Medulla oblongata (tissue), 1 donor: ENCODE measurements at regions not wholly inside any gene's neighbourhood (a gene's known extent, or its start where the extent isn't known, plus 50 kb on each side); places are given as distances from the start of the nearest gene placed in this dataset.

Experiments
- DNase-seq: peaks from one replicate; pipeline ENCODE4 v3.0.0-alpha.2; 2015; ENCODE audit errors: extremely low spot score

DNA sequence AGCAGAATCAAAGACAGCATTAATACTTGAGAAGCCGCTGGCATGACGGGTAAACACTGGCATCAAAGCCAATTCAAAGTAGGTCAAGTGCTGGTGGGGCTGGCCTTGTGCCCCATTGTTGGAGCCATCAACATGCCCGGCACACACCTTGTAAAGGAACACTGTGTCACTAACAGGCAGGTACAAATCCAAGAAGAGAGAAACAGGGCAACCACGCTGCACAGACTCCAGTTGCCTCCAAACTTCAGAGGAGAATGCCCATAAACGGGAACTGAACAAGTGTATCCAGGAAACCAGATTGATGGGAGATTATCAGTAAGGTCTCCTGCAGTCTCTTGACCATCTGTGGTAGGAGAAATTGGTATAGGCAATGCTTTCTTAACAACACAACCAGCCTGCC, 127.0 kb upstream of the STXBP5 start:
- DNase-seq = peak; percentile 57

DNA sequence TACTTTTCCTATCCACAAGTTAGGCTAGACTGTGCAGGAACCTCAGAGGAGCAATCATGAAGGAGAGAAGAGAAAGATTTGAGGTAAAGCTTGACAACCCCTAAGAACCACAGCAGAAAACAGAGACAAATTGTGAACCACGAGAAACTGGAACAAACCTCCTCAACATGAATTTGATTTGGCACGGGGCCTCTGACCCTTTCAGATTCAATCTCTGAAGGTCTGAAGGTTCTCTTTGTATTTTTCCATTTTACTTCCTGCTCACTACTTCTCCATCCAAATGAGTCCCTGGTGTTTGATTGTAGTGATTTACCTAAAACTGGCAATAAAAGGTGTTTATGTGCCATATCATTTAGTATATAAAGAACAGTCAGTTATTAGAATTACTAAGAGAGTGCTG, 126.1 kb upstream of the STXBP5 start:
- no peak for DNase-seq

DNA sequence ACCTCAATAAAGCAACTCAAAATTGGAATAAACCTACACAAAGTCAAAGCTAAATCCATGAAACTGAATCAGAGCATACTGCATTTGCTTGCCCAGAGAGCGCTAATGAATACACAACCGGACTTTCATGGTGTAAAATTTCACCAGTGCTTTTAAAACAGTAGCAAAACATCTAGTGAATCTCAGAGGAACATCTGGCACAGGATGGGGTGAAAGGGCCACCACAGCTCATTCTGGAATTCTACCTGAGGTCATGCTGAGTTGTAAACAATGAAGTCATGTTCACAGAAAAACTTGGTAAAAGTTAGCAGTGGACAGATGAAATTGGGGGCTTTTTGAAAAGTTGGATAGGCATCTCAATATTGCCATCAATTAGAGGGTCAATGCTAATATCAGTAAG, 125.6 kb upstream of the STXBP5 start:
- no peak for DNase-seq

DNA sequence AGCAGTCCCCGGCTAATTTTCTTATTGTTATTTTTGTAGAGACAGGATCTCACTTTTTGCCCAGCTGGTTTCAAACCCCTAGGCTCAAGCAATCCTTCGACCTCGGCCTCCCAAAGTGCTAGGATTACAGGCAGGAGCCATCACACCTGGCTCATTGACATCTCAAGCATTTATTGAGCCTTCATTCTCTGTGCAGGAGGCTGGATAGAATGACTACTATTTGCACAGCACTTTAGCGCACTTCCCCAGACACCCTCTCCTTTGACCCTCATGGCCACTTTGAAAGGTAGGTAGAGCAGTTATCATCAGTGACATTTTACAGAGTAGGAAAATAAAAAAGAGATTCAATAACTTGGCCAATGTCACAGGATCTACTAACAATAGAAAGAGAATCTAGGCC, 124.0 kb upstream of the STXBP5 start:
- no peak for DNase-seq

DNA sequence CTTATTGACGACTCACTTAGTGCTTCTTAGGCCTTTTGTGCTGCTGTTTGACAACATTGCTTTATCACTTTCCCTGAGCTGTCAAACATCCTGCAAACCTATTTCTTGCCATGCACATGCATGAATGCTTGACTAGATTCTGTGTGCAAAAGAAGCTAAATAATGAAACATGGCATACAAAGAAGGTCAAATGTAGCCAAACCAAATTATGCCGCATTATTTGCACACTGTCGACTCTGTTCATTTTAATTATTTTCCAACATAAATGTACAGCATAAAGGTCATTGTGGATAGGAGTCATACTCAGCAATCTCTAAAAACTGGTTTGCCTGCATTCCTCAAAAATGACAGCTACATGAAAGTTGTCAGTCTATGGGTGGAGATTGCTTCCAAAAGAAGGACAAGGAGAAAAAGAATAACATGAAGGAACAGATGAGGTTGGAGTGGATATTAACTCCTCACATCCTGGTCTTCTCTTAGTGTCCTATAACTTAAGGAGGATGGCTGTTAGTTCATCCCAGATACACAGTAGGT, 123.1 kb upstream of the STXBP5 start:
- DNase-seq = no peak

DNA sequence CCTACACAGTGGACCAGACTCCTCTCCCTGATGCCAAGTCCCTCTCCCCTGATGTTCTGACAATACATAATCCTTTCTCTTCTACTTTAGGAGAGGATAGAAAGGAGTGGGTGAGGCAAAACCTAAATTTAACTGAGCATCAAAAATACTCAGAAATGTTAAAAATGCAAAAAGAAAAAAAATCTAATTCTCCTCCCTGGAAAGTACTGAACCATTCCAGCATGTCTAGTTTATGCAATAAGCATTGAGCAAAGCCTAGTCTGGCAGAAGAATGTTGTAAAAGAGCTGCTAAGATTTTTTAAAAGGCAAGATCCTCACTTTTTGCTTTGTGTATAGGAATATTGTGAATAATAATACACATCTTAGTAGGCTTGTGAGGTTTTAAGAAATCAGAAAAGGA, 116.6 kb upstream of the STXBP5 start:
- no peak for DNase-seq

DNA sequence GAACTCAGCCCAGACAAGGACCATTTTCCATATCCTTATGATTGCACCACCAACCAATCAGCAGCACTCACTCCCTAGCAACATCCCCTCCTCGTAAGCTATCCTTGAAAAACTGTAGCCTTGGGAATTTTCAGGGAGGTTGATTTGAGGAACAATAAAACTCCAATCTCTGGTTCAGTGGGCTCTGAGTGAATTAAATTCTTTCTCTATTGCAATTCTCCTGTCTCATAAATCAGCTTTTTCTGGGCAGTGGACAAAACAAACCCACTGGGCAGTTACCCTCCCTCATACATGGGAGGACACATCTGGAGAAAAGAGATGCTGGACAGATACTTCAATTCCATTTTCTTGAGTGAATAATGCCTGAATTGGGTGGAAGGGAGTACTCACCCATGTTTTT, 115.4 kb upstream of the STXBP5 start:
- no peak for DNase-seq

DNA sequence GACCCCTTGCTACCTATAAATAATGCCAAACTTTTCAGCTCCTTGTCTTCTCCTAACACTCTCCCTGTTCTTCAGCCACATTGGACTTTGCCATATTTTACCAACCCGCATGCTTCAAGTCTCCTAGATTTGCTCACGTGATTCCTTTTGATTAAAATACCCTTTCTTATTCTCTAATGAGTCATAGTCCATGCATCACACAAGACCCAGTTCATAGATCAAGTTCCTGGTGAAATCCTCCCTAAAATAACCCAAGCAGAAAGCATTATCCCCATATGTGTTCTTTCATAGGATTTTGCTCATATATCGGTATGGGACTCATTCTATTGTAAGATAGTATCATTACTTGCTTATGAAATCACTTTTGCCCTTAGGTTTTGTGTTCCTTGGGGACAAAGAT, 108.9 kb upstream of the STXBP5 start:
- no peak for DNase-seq

DNA sequence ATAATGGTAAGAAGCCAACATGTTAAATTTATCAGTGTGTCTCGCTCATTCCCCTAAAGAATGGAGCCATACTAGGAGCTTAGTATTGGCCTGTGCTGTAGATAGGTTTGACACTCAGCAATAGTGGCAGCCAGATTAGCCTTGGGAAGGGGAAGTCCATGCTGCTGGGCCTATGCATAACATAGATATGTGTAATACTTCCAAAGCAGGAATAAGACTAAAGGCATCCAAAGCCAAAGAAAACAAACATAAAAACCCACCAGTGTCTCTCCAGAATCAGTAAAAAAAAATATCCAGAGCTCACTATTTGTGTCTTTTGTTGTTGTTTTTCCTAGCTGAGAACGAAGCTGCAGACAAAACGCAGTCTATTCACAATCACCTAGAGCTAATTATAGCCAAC, 104.2 kb upstream of the STXBP5 start:
- no peak for DNase-seq

DNA sequence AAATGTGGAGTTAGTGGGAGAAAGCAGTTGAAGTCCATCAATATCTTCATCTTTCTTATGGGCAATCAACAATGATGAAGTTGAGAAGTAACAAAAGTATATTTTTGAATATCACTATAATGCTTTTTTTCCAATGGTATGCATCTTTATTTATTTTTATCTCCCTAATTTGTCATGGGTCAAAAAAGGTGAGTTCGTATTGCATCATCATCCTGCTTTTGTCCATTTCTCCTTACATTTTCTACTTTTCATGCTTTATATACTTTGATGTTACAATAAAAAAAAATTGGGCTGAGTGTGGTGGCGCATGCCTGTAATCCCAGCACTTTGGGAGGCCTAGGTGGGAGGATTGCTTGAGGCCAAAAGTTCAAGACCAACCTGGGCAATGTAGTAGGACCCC, 101.2 kb upstream of the STXBP5 start:
- no peak for DNase-seq

DNA sequence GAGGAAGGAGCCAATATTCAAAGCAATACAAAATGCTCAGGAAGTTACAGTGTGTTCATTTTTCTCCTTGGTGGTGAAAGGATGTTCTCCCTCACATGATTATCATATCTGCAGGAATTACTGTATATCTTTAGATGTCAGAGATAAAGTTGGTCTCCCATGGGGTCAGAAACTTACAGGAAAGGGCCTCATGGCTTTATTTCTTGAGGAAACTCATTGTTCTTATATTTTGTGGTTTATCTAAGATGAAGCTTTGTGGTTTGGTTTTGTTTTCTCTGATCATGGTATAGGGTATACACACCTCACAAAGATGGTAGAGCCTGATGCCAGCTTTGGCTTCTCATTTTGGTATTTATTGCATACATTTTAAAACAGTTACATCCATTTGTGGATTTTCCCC, 100.5 kb upstream of the STXBP5 start:
- no peak for DNase-seq

DNA sequence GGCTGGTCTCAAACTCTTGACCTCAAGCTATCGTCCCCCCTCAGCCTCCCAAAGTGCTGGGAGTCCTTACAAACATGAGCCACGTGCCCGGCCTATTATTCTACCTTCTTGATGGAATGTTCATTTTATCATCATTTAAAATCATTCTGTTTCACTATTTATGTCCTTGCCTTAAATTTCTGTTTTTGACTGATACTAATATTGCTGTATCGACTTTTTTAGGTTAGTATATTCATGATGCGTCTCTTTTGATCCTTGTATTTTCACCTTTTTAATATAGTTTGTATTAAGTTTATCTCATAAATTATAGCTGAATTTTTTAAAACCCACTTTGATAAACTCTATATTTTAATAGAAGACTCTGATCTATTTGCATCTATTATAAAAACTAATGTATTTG, 98.4 kb upstream of the STXBP5 start:
- DNase-seq = no peak

DNA sequence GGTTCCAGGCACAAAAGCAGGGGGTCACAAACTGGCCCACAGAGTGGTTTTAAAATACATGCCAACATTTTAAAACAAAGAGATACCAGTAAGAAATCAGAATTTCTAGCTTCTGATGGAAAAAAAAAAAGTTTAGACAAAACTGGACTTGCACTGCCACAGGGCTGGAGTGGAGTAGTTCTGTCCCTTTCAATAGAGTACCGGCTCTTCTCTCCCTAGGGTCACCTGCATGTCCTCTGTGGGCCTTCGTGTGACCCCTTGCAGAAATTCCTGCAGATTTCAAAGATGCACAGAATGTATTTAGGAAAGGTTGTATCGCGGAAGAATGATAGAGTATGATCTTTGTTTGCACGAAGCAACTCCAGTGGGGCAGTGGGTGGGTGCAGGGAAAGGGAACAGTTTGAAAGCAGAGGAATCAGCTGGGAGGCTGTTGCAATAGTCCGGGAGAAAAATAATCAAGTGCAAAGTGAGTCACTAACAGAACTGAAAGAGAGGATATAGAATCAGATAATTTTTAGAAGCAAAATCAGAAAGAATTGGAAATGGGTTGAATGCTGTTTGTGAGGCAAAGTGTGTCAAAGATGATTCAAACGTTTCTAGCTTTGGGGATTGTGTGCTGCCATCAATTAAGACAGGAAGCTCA, 97.3 kb upstream of the STXBP5 start:
- no peak for DNase-seq

DNA sequence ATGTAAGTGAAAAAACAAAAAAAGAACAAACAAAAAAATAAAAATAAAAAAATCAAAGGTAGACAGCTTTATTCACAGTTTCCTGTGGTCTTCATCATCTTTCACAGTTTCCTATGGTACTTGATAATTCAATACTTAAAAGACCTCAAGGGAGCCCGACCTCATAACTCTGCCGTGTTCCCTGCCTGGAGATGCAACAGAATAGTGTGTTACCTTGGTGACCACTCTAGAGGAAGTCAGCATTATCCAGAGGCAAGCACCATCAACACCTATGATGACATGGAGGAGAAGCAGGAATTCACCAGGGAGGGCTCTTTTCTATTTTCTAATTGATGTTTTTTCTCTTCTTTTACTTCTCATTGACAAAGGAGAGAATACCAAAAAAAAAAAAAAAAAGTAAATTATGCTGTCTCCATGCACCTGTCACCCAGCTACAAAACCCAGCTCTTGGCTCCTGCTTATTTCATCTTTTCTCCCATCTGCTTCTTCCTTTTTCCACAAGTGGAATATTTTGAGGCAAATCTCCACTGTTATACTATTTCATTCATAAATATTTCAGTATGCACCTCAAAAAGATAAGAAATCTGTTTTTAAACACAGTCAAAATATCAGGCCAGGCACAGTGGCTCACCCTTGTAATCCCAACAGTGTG, 95.8 kb upstream of the STXBP5 start:
- DNase-seq = no peak

DNA sequence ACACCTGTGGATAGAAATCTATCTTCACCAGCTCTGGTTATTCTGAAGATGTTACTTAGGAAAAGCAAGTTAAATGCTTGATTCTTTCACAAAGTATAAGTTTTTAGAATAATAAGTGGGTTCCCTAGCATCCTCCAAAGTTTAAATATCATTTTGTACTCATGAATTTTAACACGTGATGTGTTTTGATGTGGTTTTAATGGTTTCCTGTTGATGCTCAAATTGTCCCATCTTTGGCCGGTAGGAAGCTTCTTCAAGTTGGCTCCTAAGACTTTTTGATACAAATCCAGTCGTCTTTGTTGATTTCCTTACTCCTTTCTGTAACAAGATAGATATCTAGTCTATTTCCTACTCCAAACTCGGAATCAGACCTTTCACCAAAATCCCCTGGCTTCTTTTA, 94.5 kb upstream of the STXBP5 start:
- no peak for DNase-seq

DNA sequence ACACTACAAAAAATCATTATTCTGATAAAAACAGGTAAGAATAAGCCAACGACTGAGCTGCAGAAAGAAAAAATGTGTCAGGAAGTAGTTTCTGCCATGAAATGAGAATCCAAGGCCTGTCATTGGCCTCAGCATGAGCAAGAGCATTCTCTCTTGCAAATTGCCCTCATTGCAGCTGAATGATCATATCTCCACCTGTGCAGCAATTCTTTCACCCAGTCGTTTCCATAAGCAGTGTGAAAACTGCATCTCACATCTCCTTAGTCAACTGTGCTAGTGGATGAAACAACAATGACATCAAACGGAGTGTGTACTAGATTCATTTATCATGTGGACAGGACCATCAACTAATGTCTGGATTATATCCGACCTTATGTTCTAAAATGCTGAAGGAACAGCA, 88.2 kb upstream of the STXBP5 start:
- no peak for DNase-seq

DNA sequence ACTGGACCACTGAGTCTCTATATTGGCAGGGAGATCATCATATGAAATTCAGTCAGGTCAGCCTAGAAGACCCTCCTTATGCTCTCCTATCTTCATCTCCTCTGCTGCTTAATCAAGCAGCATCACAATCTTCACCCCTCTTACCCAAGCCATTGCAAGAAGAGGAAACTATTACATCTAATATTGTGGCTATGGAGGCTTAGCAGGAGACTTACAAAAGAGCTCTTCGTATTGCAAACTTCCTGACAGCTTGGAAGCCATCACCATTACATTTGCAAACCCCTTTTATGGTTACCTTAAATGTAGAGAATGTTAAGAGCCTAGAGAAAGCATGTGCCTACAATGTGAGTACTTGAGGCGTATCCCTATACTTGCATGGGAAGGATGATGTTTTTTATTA, 87.2 kb upstream of the STXBP5 start:
- no peak for DNase-seq

DNA sequence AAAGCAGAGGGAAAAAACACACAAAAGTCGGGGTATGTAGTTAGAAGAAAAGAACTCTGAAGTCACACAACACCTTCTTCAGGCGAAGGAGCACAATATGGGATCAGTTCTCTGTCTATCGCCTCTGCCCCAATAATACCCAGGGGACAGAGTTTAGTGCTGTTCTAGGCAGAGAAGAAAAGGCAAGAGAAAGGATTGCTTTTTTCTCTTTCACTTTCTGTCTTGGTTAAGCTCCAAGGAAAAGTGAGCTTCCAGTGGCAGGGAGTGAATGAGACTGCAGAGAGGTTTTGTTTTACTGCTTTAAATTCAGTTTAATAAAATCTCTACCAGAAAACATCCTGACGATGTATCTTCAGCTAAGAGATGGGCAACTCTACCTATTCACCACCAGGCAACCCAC, 86.6 kb upstream of the STXBP5 start:
- peak; percentile 58 for DNase-seq

DNA sequence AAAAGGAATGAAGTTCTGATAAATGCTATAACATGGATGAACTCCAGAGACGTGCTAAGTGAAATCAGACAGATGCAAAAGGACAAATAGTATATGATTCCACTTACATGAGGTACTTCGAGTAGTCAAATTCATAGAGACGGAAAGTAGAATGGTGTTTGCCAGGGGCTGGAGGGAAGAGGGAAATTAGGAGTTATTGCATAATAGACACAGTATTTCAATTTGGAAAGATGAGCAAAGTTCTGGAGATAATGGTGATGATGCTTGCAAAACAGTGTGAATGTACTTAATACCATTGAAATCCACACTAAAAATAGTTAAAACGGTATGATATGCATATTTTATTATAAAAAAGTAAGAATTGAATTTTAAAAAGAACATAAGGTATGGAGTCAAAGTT, 84.9 kb upstream of the STXBP5 start:
- no peak for DNase-seq

DNA sequence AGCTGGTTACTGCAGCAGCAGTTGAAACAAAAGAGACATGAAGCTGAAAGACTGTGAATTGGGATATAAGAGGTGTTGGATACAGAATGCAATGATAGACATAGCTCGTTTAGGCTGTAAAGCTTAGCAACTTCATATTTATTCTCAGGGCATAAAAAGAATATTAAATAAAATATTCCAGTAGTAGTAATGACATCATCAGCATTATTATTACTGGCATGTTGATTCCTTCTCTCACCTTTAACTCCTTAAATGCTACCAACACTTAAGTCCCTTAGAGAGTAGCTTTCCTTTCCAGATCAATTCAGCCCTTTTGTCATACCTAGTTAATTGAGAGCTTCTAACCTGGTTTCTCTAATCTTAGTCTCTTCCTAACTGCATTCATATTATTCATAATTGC, 81.4 kb upstream of the STXBP5 start:
- DNase-seq = no peak

DNA sequence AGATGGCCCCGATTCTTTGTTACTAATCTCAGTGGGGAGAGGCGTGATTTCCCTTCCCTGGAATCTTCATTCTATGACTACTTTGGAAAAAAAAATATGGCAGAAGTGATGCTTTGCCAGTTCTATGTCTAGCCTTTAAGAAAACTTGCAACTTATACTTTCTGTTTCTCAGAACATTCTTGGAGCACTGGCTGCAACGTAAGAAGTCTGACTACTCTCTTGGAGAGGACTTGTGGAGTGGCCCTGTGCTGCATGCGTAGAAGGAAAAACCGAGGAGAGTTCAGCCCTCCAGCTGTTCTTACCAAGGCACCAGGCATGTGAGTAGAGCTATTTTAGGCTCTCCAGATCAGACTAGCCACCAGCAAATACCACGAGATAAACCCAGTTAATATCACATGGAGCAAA, 77.6 kb upstream of the STXBP5 start:
- no peak for DNase-seq

DNA sequence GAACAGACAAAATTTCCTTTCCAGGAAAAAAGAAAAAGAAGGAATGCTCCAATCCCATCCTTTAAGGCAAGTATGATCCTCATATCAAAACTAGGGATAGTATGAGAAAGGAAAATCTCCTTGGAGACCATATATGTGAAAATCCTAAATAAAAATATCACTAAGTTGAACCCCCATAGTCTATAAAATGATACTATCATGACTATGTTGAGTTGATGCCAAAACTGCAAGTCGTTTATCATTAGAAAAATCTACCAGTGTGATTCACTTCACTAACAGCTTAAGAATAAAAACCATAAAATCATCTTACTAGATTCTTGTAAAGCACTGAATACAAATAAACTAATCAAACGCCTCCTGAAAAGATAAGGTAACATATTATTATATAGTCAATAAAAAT, 76.6 kb upstream of the STXBP5 start:
- DNase-seq = no peak

DNA sequence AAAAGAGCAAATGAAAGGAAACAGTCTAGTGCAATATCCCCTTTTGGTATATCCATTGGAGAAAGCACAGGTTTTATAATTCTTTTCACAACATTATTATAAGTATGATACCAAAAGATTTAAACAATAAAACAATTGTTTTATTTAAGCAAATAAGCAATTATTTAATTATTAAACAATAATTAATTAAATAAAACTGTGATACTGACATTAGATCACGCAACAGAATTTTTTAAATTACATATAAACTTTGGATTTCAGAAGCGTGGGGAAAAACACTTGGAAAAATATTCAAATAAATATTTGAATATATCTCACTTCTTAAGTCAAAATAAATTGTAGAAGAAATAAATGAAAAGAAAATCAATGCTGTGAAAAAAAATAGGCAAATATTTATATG, 76.2 kb upstream of the STXBP5 start:
- DNase-seq = no peak
